HUES6 (cell line): ENCODE measurements at regions not wholly inside any gene's neighbourhood (a gene's known extent, or its start where the extent isn't known, plus 50 kb on each side); places are given as distances from the start of the nearest gene placed in this dataset.
"Not testable (repeated sequence)": the region's sequence is repeated elsewhere in the genome, so short reads cannot be mapped to it uniquely, and the experiment has no call there.

Experiments
- H3K27ac ChIP-seq: 2 replicates; pipeline ENCODE4 v1.7.0; 2013; ENCODE audit warnings: low read depth, mild to moderate bottlenecking, low read length, inconsistent platforms
- H3K27me3 ChIP-seq: 2 replicates; pipeline ENCODE4 v1.6.1; 2013; ENCODE audit warnings: low read length; ENCODE audit not compliant: control insufficient read depth, insufficient read depth
- H3K36me3 ChIP-seq: 2 replicates; pipeline ENCODE4 v1.6.1; 2013; ENCODE audit warnings: low read length; ENCODE audit not compliant: control insufficient read depth, insufficient read depth
- H3K4me1 ChIP-seq: 2 replicates; pipeline ENCODE4 v1.6.1; 2013; ENCODE audit warnings: low read length; ENCODE audit not compliant: control insufficient read depth, insufficient read depth
- H3K4me3 ChIP-seq: 2 replicates; pipeline ENCODE4 v1.5.1; 2013; ENCODE audit warnings: low read depth, low read length
- H3K9ac ChIP-seq: one replicate; pipeline ENCODE4 v1.6.1; 2013; ENCODE audit warnings: mild to moderate bottlenecking, low read length
- H3K9me3 ChIP-seq: 2 replicates; pipeline ENCODE4 v1.6.1; 2013; ENCODE audit warnings: low read depth, low read length; ENCODE audit not compliant: control insufficient read depth, insufficient read depth

DNA sequence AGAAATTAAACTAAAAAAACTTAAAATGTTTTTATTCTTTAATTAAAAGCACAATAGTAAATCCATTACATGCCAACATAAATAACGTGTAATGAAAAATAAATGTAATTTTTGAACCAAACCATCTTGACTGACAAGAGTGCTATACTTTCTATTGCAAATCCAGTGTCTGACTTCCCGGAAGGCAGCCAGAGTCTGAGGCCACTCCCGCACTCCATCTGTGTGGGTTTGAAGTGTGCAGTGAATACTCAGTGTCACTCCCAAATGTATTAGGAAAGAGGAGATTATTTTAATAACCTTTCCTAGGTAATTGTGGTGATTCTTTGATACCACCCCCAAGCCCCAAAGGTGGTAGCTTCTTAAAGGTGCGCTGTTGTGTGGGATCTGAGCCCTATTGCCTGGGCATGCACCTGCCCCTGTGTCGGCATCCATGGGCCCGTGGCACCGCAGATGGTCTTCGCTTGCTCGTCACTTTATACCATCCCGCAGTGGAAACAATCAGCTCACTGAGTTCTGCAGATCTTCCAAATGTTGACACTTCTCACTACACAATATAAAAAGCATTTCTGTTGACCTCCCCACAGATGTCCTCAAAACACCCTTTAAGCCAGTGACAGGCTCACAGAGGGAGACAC, 391.2 kb downstream of the THBS2 start:
- Histone ChIP-seq H3K9ac (no peak overlapping the region), H3K4me3 (no peak overlapping the region), H3K36me3 (no peaks in the 10 kb centered on the region), H3K27me3 (no peaks in the 10 kb centered on the region), H3K9me3 (no peaks in the 10 kb centered on the region), H3K4me1 (no peaks in the 10 kb centered on the region), H3K27ac (no peak overlapping the region)

DNA sequence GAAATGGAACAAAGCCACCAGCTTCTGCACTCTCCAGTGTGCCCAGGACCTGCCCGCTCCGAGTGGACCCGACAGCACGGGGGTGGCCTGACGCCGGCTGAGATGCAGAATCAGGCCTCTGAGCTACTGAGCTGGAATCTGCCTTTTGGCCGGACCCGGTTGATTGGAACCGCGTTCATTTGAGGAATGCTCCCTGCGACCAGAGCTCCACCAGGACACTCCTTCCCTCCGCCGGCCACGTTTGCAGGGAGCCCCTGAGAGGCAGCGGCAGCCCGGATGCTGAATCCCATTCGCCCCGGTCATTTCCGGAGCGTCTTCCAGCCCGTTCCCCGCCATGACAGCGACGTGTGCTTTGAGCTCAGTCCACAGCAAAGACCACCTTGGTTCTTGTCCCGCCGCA, 392.7 kb downstream of the THBS2 start:
- Histone ChIP-seq H3K36me3 (no peaks in the 10 kb centered on the region), H3K27ac (no peak overlapping the region), H3K9me3 (no peaks in the 10 kb centered on the region), H3K4me3 (no peak overlapping the region), H3K9ac (no peak overlapping the region), H3K4me1 (no peaks in the 10 kb centered on the region), H3K27me3 (no peaks in the 10 kb centered on the region)

DNA sequence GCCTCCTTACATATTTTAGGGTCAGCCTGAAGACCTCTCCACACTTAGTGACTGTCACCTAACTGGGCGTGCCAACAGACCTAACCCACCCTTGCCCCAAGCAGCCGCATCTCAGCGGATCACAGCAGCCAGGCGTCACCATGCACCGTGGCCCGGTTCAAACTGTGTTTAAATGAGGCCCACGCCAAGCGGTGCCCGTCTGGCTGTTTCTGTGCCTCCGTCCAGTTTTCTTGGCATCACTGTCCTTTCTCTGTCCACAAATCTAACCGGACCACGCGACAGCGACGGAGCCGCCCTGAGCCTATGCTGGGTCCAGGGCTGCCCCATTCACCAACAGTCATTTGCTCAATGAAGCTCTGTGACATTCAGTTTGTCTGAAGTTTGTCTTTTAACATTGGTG, 393.3 kb downstream of the THBS2 start:
- H3K27ac ChIP-seq: no peak overlapping the region
- no peak overlapping the region for H3K4me3 ChIP-seq
- H3K27me3 ChIP-seq: no peaks in the 10 kb centered on the region
- H3K9ac ChIP-seq: no peak overlapping the region
- H3K4me1 ChIP-seq: no peaks in the 10 kb centered on the region
- H3K36me3 ChIP-seq: no peaks in the 10 kb centered on the region
- H3K9me3 ChIP-seq: no peaks in the 10 kb centered on the region

DNA sequence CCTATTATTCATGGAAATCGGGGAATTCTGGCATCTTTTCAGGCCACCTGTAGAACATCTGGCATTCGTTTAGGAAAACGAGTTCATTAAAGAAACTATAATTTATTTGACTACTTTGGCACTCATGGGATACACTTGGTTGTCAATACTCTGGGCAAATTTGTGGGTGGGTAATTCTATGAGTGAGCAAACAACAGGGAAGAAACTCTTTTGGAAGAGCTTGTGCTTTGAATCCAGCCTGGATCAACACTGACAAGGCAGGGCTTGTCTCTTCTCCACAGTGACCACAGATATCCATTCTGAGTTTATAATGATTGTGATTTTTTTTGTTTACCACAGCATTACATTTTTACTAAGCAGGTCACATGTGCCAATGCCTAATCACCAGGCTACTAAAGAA, 394.7 kb downstream of the THBS2 start:
- H3K9me3 ChIP-seq: no peaks in the 10 kb centered on the region
- H3K27ac ChIP-seq: no peak overlapping the region
- no peak overlapping the region for H3K9ac ChIP-seq
- no peak overlapping the region for H3K4me3 ChIP-seq
- H3K4me1 ChIP-seq: no peaks in the 10 kb centered on the region
- H3K36me3 ChIP-seq: no peaks in the 10 kb centered on the region
- no peaks in the 10 kb centered on the region for H3K27me3 ChIP-seq

DNA sequence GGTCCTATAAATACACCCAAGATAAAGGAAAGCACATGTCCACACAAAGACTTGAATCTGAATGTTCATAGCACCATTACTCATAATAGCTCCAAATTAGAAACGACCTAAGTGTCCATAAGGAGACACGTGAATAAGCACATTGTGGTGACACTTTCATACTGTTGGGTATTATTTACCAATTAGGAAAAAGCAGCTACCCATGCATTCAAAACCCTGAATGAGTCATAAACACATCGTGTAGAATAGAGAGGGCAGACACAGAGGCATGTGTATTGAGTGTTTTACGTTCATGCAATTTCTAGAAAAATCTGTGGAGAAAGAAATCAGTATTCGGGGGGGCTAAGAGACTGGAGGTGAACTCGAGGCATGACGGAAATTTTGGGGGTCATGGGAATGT, 396.7 kb downstream of the THBS2 start:
- H3K27ac ChIP-seq: no peak overlapping the region
- H3K36me3 ChIP-seq: no peaks in the 10 kb centered on the region
- no peak overlapping the region for H3K9ac ChIP-seq
- no peaks in the 10 kb centered on the region for H3K9me3 ChIP-seq
- no peak overlapping the region for H3K4me3 ChIP-seq
- no peaks in the 10 kb centered on the region for H3K27me3 ChIP-seq
- H3K4me1 ChIP-seq: no peaks in the 10 kb centered on the region

DNA sequence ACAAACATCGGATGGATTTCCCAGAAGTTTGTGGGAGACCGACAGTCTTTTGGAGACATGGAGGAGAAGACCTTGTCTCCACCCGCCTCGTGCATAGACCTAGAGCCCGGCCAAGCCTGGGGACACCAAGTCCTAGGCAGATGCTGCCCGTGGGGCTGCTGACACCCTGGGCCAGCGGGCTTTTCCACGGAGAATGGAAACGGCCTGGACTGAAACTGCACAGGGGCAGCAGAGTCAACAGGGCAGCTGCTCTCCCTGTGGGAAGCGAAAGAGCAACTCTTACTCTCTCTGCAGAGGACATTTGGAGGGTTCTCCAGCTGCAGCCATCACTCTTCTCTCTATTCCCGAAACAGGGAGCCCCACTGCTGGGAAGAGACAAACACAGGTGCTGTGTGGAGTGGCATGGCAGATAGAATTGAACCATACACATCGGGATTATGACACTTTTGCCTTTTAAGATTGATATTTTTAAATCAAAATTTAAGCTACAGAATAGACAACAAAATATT, 401.2 kb downstream of the THBS2 start:
- H3K4me1 ChIP-seq: no peaks in the 10 kb centered on the region

GRCh38 chr6:168851460-168852375, 401.9 kb downstream of the THBS2 start:
- Histone ChIP-seq H3K9ac (no peak overlapping the region), H3K9me3 (no peaks in the 10 kb centered on the region), H3K27ac (no peak overlapping the region), H3K4me1 (no peaks in the 10 kb centered on the region), H3K27me3 (no peaks in the 10 kb centered on the region), H3K4me3 (no peak overlapping the region), H3K36me3 (no peaks in the 10 kb centered on the region)

More for the DNA sequence above, 401.2 kb downstream of the THBS2 start:
- no peak overlapping the region for H3K27ac ChIP-seq
- H3K27me3 ChIP-seq: no peaks in the 10 kb centered on the region
- no peaks in the 10 kb centered on the region for H3K9me3 ChIP-seq
- no peak overlapping the region for H3K4me3 ChIP-seq
- no peak overlapping the region for H3K9ac ChIP-seq
- H3K36me3 ChIP-seq: no peaks in the 10 kb centered on the region

GRCh38 chr6:168850027-168850736, 403.5 kb downstream of the THBS2 start:
- H3K9me3 ChIP-seq: not testable (repeated sequence)

DNA sequence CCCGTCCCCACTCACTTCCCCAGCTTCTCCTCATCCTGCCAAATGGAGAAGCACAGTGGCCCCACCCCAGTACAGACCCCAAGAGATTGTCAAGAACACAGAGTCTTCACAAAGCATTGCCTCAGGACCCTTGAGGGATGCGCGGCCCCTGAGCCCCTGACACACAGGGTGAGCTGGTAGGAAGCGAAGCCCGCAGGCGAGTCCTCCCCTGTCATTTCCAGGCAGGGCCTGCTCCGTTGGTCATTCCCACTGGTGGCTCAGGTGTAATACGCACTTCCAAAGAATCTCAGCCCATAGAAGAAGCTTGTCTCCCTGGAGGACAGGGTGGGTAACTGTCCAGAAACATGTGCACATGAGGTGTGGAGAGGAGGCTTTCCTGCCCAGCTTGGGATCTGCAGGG, 404.2 kb downstream of the THBS2 start:
- no peaks in the 10 kb centered on the region for H3K27me3 ChIP-seq
- no peak overlapping the region for H3K4me3 ChIP-seq
- no peaks in the 10 kb centered on the region for H3K9me3 ChIP-seq
- no peak overlapping the region for H3K9ac ChIP-seq
- H3K27ac ChIP-seq: no peak overlapping the region
- H3K4me1 ChIP-seq: no peaks in the 10 kb centered on the region
- H3K36me3 ChIP-seq: no peaks in the 10 kb centered on the region

More at GRCh38 chr6:168850027-168850736, 403.5 kb downstream of the THBS2 start:
- not testable (repeated sequence) for H3K36me3 ChIP-seq, H3K27me3 ChIP-seq, H3K4me1 ChIP-seq, H3K9ac ChIP-seq, H3K27ac ChIP-seq, H3K4me3 ChIP-seq

GRCh38 chr6:168848797-168849196, 404.8 kb downstream of the THBS2 start:
- H3K27ac ChIP-seq: no peak overlapping the region
- no peaks in the 10 kb centered on the region for H3K36me3 ChIP-seq
- no peaks in the 10 kb centered on the region for H3K27me3 ChIP-seq
- no peak overlapping the region for H3K4me3 ChIP-seq
- no peaks in the 10 kb centered on the region for H3K4me1 ChIP-seq
- H3K9me3 ChIP-seq: no peaks in the 10 kb centered on the region
- H3K9ac ChIP-seq: no peak overlapping the region
